K562 (cell line): ENCODE measurements at regions not wholly inside any gene's neighbourhood (a gene's known extent, or its start where the extent isn't known, plus 50 kb on each side); places are given as distances from the start of the nearest gene placed in this dataset.

Source experiments
- ARID1B ChIP-seq: fragments of 450-650 bp; IDR thresholded peaks from 2 replicates; pipeline ENCODE4 v1.6.1; 2016; ENCODE audit warnings: antibody characterized with exemption, mild to moderate bottlenecking, inconsistent platforms
- ARNT ChIP-seq, 2 experiments: fragments of 450-650 bp; IDR thresholded peaks; 2 replicates each; pipeline ENCODE4 v1.6.1; 2016; ENCODE audit warnings: mild to moderate bottlenecking in 1 of 2
- CREM ChIP-seq: IDR thresholded peaks from 2 replicates; pipeline ENCODE4 v1.6.1; 2014; ENCODE audit warnings: antibody characterized with exemption, low read depth
- FOSL1 ChIP-seq: fragments of 200-800 bp; sonication (Bioruptor generic); conservative IDR thresholded peaks from 2 replicates; pipeline ENCODE4 v1.6.1; 2016; ENCODE audit warnings: missing genetic modification characterization, missing compliant biosample characterization
- IFI16 ChIP-seq: fragments of 250-450 bp; sonication (Bioruptor Pico); IDR thresholded peaks from 2 replicates; pipeline ENCODE4 v2.1.2; 2022; ENCODE audit warnings: mild to moderate bottlenecking, inconsistent platforms
- MEIS2 ChIP-seq: fragments of 450-650 bp; IDR thresholded peaks from 2 replicates; pipeline ENCODE4 v1.6.1; 2014; ENCODE audit warnings: mild to moderate bottlenecking; ENCODE audit not compliant: partially characterized antibody
- MTA3 ChIP-seq: fragments of 450-650 bp; formaldehyde crosslinking; IDR thresholded peaks from 2 replicates; pipeline ENCODE4 v1.6.1; 2017; ENCODE audit warnings: mild to moderate bottlenecking, borderline replicate concordance
- NR2C1 ChIP-seq, 2 experiments: fragments of 450-650 bp; IDR thresholded peaks; 2 replicates each; pipeline ENCODE4 v1.6.1; 2017; ENCODE audit warnings: mild to moderate bottlenecking in 2 of 2, antibody characterized with exemption in 1 of 2, inconsistent platforms in 1 of 2, missing compliant biosample characterization in 1 of 2, missing genetic modification characterization in 1 of 2
- SIRT6 ChIP-seq: IDR thresholded peaks from one replicate; pipeline ENCODE4 v1.6.1; 2012; ENCODE audit warnings: low read depth, mild to moderate bottlenecking, control low read depth, inconsistent platforms, low read length, moderate library complexity
- SNAPC5 ChIP-seq: fragments of 250-450 bp; sonication (Bioruptor Pico); IDR thresholded peaks from 2 replicates; pipeline ENCODE4 v1.8.0; 2021; ENCODE audit warnings: moderate library complexity, mild to moderate bottlenecking, inconsistent platforms
- SNIP1 ChIP-seq: fragments of 450-650 bp; IDR thresholded peaks from 2 replicates; pipeline ENCODE4 v1.7.1; 2017; ENCODE audit warnings: low read depth, mild to moderate bottlenecking
- SOX6 ChIP-seq: fragments of 450-650 bp; IDR thresholded peaks from 2 replicates; pipeline ENCODE4 v1.6.1; 2014; ENCODE audit warnings: mild to moderate bottlenecking
- TAF15 ChIP-seq: fragments of 200-400 bp; formaldehyde crosslinking; IDR thresholded peaks from 2 replicates; pipeline ENCODE4 v1.6.1; 2017; ENCODE audit warnings: mild to moderate bottlenecking, low read depth, low read length, moderate library complexity
- TCF3 ChIP-seq: sonication (generic); formaldehyde crosslinking; IDR thresholded peaks from 2 replicates; pipeline ENCODE4 v1.4.0; 2020; ENCODE audit warnings: mild to moderate bottlenecking, missing genetic modification reagents
- TCFL5 ChIP-seq: fragments of 250-450 bp; sonication (Bioruptor Pico); conservative IDR thresholded peaks from 2 replicates; pipeline ENCODE4 v1.6.1; 2021; ENCODE audit warnings: mild to moderate bottlenecking, moderate library complexity, matching md5 sums
- ZBTB43 ChIP-seq: sonication (generic); formaldehyde crosslinking; IDR thresholded peaks from 2 replicates; pipeline ENCODE4 v1.8.0; 2023; ENCODE audit warnings: mild to moderate bottlenecking, missing genetic modification reagents
- ZNF431 ChIP-seq: sonication (generic); formaldehyde crosslinking; IDR thresholded peaks from 2 replicates; pipeline ENCODE4 v1.8.0; 2022; ENCODE audit warnings: mild to moderate bottlenecking, missing genetic modification reagents
- TF ChIP-seq, protein P1 (sequence below): fragments of 450-650 bp; formaldehyde crosslinking; IDR thresholded peaks from 2 replicates; pipeline ENCODE4 v1.4.0; 2022; ENCODE audit warnings: missing genetic modification characterization
- TF ChIP-seq, protein P2 (sequence below): sonication (generic); formaldehyde crosslinking; IDR thresholded peaks from 2 replicates; pipeline ENCODE4 v1.8.0; 2022; ENCODE audit warnings: missing genetic modification reagents, mild to moderate bottlenecking, moderate library complexity, borderline replicate concordance
- TF ChIP-seq, protein P3 (sequence below): sonication (generic); formaldehyde crosslinking; IDR thresholded peaks from 2 replicates; pipeline ENCODE4 v1.4.0; 2020; ENCODE audit warnings: mild to moderate bottlenecking, missing genetic modification reagents
- TF ChIP-seq, protein P4 (sequence below), 3 experiments: IDR thresholded peaks in 2 of 3; conservative IDR thresholded peaks in 1 of 3; 2 replicates each; pipeline ENCODE4 v1.5.1; 2011 to 2012; ENCODE audit warnings: low read length in 3 of 3, mild to moderate bottlenecking in 3 of 3, control low read depth in 2 of 3, improper control_type of control experiment in 1 of 3, inconsistent platforms in 1 of 3, low read depth in 1 of 3, mixed read lengths in 1 of 3, moderate library complexity in 1 of 3; ENCODE audit not compliant: insufficient read depth in 2 of 3

DNA sequence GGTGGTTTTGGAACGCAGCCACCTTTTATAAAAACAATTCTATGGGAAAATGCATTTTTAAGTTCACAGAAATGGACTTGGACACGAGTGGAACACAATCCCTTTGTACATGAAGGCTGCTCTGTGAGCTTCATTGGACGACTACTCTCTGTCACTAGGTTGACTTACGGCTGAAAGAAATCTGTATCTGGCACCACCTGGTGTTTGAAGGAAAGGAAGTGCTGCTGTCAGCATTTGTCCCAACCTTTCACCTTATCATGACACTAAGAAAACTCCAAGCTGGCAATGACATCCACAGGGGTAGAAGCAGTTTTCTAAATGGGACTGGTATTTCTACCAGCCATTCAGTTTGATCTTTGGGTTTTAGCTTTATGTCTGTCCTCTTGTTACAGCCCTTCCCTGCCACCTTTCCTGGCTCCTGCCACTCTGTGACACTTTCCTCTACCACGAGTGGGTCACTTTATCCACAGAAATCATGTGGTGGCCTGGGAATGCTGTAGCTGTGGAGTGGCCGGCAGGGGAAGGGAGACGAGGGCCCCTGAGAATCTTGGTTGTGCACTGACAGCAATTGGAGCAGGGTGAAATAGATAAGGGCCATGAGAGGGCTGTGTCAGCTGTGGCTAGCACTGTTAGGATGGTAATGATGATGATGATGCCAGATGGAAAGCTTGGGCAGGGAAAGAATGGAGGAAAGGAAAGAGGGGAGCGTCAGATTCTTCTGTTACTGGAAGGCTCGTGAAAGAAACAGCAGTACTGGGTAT, 85.2 kb downstream of the TBX19 start (continued):
- TF ChIP-seq, protein P1, sequence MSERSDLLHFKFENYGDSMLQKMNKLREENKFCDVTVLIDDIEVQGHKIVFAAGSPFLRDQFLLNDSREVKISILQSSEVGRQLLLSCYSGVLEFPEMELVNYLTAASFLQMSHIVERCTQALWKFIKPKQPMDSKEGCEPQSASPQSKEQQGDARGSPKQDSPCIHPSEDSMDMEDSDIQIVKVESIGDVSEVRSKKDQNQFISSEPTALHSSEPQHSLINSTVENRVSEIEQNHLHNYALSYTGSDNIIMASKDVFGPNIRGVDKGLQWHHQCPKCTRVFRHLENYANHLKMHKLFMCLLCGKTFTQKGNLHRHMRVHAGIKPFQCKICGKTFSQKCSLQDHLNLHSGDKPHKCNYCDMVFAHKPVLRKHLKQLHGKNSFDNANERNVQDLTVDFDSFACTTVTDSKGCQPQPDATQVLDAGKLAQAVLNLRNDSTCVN (CRISPR knock-in tag), result no peak
- TF ChIP-seq TCF3 (CRISPR knock-in tag), result peak; percentile 58
- no peak for TF ChIP-seq SNAPC5 (CRISPR knock-in tag)
- peak; percentile 71 for TF ChIP-seq NR2C1 (IDR thresholded peaks at IDR 0.05)
- TF ChIP-seq NR2C1 (tag; IDR thresholded peaks at IDR 0.05), result peak; percentile 81
- TF ChIP-seq, protein P2, sequence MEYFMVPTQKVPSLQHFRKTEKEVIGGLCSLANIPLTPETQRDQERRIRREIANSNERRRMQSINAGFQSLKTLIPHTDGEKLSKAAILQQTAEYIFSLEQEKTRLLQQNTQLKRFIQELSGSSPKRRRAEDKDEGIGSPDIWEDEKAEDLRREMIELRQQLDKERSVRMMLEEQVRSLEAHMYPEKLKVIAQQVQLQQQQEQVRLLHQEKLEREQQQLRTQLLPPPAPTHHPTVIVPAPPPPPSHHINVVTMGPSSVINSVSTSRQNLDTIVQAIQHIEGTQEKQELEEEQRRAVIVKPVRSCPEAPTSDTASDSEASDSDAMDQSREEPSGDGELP, result peak; percentile 49; the same call in 1 of the 2 replicates
- 0 out of 2 replicates have a peak, but pooled peaks have one; percentile 31 for TF ChIP-seq FOSL1
- TF ChIP-seq CREM, result peak; percentile 42; the same call in 1 of the 2 replicates
- no peak for TF ChIP-seq TCFL5 (CRISPR knock-in tag)
- 0 out of 2 replicates have a peak, but pooled peaks have one; percentile 15 for TF ChIP-seq MTA3
- no peak for TF ChIP-seq ARNT (IDR thresholded peaks at IDR 0.05)
- TF ChIP-seq SNIP1, result no peak
- no peak for TF ChIP-seq ZNF431 (CRISPR knock-in tag)
- TF ChIP-seq, protein P3, sequence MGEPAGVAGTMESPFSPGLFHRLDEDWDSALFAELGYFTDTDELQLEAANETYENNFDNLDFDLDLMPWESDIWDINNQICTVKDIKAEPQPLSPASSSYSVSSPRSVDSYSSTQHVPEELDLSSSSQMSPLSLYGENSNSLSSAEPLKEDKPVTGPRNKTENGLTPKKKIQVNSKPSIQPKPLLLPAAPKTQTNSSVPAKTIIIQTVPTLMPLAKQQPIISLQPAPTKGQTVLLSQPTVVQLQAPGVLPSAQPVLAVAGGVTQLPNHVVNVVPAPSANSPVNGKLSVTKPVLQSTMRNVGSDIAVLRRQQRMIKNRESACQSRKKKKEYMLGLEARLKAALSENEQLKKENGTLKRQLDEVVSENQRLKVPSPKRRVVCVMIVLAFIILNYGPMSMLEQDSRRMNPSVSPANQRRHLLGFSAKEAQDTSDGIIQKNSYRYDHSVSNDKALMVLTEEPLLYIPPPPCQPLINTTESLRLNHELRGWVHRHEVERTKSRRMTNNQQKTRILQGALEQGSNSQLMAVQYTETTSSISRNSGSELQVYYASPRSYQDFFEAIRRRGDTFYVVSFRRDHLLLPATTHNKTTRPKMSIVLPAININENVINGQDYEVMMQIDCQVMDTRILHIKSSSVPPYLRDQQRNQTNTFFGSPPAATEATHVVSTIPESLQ (CRISPR knock-in tag), result no peak
- no peak for TF ChIP-seq ZBTB43 (CRISPR knock-in tag)
- no peak for TF ChIP-seq IFI16
- TF ChIP-seq ARID1B, result peak; percentile 55
- no peak for TF ChIP-seq TAF15
- TF ChIP-seq SIRT6, result no peak
- TF ChIP-seq SOX6, result no peak
- TF ChIP-seq MEIS2, result peak; percentile 77
- TF ChIP-seq, protein P4, sequence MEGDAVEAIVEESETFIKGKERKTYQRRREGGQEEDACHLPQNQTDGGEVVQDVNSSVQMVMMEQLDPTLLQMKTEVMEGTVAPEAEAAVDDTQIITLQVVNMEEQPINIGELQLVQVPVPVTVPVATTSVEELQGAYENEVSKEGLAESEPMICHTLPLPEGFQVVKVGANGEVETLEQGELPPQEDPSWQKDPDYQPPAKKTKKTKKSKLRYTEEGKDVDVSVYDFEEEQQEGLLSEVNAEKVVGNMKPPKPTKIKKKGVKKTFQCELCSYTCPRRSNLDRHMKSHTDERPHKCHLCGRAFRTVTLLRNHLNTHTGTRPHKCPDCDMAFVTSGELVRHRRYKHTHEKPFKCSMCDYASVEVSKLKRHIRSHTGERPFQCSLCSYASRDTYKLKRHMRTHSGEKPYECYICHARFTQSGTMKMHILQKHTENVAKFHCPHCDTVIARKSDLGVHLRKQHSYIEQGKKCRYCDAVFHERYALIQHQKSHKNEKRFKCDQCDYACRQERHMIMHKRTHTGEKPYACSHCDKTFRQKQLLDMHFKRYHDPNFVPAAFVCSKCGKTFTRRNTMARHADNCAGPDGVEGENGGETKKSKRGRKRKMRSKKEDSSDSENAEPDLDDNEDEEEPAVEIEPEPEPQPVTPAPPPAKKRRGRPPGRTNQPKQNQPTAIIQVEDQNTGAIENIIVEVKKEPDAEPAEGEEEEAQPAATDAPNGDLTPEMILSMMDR (IDR thresholded peaks at IDR 0.05 in 2 of 3, conservative IDR thresholded peaks at IDR 0.05 in 1 of 3; ENCODE audit: insufficient read depth in 2 of 3, low read depth in 1 of 3, low read length in 3 of 3), result peak; percentile 62 to 71 (median 69)
